Peyer's patch (tissue), 4 donors: ENCODE measurements at regions not wholly inside any gene's neighbourhood (a gene's known extent, or its start where the extent isn't known, plus 50 kb on each side); places are given as distances from the start of the nearest gene placed in this dataset.

Experiments
- CTCF ChIP-seq, 6 experiments: fragments of 450-650 bp in 4 of 6; fragments of 200-600 bp in 2 of 6; sonication (generic) in 1 of 6; IDR thresholded peaks; one replicate each; pipeline ENCODE4 v1.5.1; 2017 to 2019; ENCODE audit warnings: antibody characterized with exemption in 6 of 6, mild to moderate bottlenecking in 3 of 6, moderate library complexity in 1 of 6
- POLR2A ChIP-seq, 2 donors: fragments of 450-650 bp; IDR thresholded peaks; one replicate each; pipeline ENCODE4 v1.5.1; 2017; ENCODE audit warnings: antibody characterized with exemption in 2 of 2, mild to moderate bottlenecking in 2 of 2, moderate library complexity in 2 of 2

GRCh38 chr6:87806635-87807034 is 104.6 kb upstream of the AKIRIN2 start:
- TF ChIP-seq CTCF (IDR thresholded peaks at IDR 0.05), result no peak
- no peak for TF ChIP-seq POLR2A (IDR thresholded peaks at IDR 0.05)
